T47D (cell line): ENCODE measurements at regions not wholly inside any gene's neighbourhood (a gene's known extent, or its start where the extent isn't known, plus 50 kb on each side); places are given as distances from the start of the nearest gene placed in this dataset.

Experiments
- DNase-seq, 2 experiments: peaks; one replicate each; pipeline versions ENCODE4 v3.0.0 to v3.0.0-alpha.2; 2011 to 2012; ENCODE audit warnings: low read depth in 1 of 2, low spot score in 1 of 2
- JUND ChIP-seq: IDR thresholded peaks from 2 replicates; pipeline ENCODE4 v1.6.1; 2012; ENCODE audit warnings: low read depth
- in situ Hi-C: cut with HindIII; loops from 2 replicates; pipeline ENCODE4 v1.10.0; 2016; ENCODE audit warnings: low sequenced_read_pairs, low pct_unique_long_range_greater_than_20kb

- no peak for DNase-seq
- no peak for TF ChIP-seq JUND
- in situ Hi-C loops: no loop called here
Measured at GRCh38 chr5:74402553-74402952, 238.0 kb downstream of the ENC1 start.

- in situ Hi-C loops: no loop called here
Measured at GRCh38 chr5:74401946-74402320, 238.6 kb downstream of the ENC1 start.

DNA sequence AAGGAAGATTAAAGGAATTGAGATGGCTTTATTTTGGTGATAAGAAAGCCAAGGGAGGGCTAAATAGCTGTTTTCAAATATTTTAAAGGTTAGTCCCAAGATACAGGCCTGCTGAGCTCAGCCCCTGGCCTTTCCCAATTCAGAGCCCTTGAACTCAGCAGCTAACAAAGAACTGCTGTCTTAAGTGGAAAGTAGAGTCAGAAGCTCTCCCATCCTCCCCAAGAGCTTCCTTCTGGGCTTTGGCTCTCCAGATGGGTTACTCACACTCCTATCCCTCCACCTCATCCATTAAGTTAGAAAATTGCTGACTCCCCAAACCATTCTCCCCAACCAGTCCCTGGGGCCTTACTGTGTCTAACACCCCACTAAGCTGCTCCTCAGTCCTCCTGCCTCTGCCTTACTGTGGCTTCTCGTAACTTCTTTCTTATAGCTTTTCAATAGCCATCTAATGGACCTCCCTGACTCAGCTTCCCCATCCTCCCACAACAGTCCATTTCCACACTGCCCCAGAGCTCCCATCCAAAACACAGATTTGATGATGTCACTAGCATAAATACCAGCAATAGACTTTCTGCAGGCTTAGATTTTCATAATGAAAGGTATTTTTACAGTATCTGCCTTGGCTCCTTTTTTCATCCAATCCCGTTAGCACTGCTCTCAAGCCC is 239.1 kb downstream of the ENC1 start:
- in situ Hi-C loops: no loop called here
- DNase-seq: no peak
- no peak for TF ChIP-seq JUND

More at GRCh38 chr5:74401946-74402320, 238.6 kb downstream of the ENC1 start:
- no peak for TF ChIP-seq JUND
- DNase-seq: no peak

- TF ChIP-seq JUND: no peak
- DNase-seq: no peak
- in situ Hi-C loops: no loop called here
Measured at GRCh38 chr5:74400067-74400466, 240.5 kb downstream of the ENC1 start.

DNA sequence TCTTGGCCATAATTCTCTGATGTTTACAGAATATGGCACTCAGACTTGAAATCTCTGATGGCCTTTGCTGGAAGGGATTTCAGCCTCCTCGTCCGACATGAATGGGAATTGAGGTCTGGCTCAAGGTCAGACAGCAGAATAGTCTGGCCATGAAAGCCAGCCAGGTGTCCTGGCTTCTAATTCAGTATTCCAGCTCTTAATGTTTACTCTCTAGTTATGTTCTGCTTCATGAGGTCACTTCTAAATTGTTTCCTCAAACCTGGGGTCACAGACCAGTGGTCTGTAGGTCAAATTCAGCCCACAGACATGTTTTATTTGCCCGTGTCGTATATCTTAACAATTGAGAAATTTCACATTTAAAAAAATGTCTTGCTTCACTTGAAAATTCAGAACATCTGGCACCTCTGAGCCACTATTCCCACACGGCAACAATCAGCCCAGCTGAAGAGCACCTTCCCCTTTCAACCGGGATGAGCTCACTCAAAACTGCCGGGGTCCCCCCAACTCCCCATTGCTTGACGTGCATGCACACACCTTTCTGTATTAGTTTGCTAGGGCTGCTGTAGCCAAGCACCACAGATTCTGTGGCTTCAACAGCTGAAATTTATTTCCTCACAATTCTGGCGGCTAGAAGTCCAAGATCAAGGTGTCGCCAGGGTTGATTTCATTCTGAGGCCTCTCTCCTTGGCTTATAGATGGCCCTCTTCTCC is 243.5 kb downstream of the ENC1 start:
- in situ Hi-C loops: no loop called here
- DNase-seq: no peak
- no peak for TF ChIP-seq JUND

GRCh38 chr5:74394916-74395880 is 245.3 kb downstream of the ENC1 start:
- no peak for TF ChIP-seq JUND
- in situ Hi-C loops: no loop called here

GRCh38 chr5:74394528-74394915 is 246.0 kb downstream of the ENC1 start:
- no peak for TF ChIP-seq JUND
- in situ Hi-C loops: no loop called here
- no peak for DNase-seq

More at GRCh38 chr5:74394916-74395880, 245.3 kb downstream of the ENC1 start:
- DNase-seq: peak in 1 of 2 experiments; percentile 49

DNA sequence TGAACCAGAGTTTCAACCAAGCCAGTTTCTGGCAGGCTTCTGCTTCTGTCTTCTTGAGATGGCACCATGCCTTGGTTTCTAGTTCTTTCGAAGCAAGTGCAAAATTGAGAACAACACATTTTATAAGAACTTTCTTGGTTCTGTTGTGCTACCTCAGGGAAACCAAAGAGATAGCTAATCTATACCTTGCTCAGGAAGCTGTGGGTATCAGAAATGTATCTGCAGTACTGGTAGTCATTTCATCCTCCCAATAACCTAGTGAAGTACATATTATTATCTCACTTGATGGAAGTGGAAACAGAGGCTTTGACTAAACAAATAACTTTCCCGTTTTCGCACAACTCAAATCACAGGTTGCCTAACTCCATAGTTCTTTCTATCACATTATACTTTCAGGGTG is 246.6 kb downstream of the ENC1 start:
- TF ChIP-seq JUND: no peak
- in situ Hi-C loops: no loop called here
- no peak for DNase-seq

- no peak for TF ChIP-seq JUND
- in situ Hi-C loops: no loop called here
- no peak for DNase-seq
Measured at GRCh38 chr5:74392711-74393351, 247.7 kb downstream of the ENC1 start.

DNA sequence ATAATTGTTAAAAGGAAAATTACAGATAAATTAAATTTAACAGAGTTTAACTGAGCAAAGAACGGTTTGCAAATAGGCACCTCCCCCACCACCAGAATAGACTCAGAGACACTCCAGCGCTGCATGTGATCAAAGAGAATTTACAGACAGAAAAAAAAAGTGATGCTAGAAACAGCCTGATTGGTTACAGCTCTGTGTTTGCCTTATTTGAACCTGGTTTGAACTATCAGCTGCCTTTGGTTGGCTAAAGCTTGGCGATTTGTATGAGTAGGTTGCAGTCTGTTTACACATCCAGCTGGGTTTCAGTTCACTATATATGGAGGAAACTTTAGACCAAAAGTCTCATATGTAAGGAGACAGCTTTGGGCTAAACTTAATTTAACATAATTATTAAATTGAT is 249.1 kb downstream of the ENC1 start:
- no peak for DNase-seq
- TF ChIP-seq JUND: no peak
- in situ Hi-C loops: no loop called here

- in situ Hi-C loops: no loop called here
- TF ChIP-seq JUND: no peak
- DNase-seq: no peak
Measured at GRCh38 chr5:74390822-74391221, 249.7 kb downstream of the ENC1 start.

- no peak for DNase-seq
- in situ Hi-C loops: no loop called here
- TF ChIP-seq JUND: no peak
Measured at GRCh38 chr5:74390306-74390637, 250.3 kb downstream of the ENC1 start.
